Neural cell (in vitro differentiated cells): ENCODE measurements at regions not wholly inside any gene's neighbourhood (a gene's known extent, or its start where the extent isn't known, plus 50 kb on each side); places are given as distances from the start of the nearest gene placed in this dataset.

ENCODE experiments used
- H2AFZ ChIP-seq: fragments of 200-600, 300-800 bp; sonication (generic), shearing (Covaris generic); 2 replicates; pipeline ENCODE4 v1.6.0; 2014; ENCODE audit warnings: low read depth, mild to moderate bottlenecking, antibody characterized with exemption, low read length, moderate library complexity
- H3F3A ChIP-seq: fragments of 200-600 bp; shearing (Covaris generic); 2 replicates; pipeline ENCODE4 v1.6.1; 2016; ENCODE audit warnings: mild to moderate bottlenecking, moderate library complexity, mixed read lengths, antibody characterized with exemption, low read length; ENCODE audit not compliant: insufficient read depth, poor library complexity, severe bottlenecking
- H3K27ac ChIP-seq: fragments of 200-600, 300-800 bp; sonication (generic), shearing (Covaris generic); 2 replicates; pipeline ENCODE4 v1.5.1; 2014; ENCODE audit warnings: mild to moderate bottlenecking, low read length, moderate library complexity
- H3K27me3 ChIP-seq: fragments of 300-800, 200-600 bp; sonication (generic), shearing (Covaris generic); 2 replicates; pipeline ENCODE4 v1.6.0; 2014; ENCODE audit warnings: mild to moderate bottlenecking, low read depth, low read length, moderate library complexity; ENCODE audit not compliant: insufficient read depth
- H3K36me3 ChIP-seq: fragments of 300-800, 200-600 bp; sonication (generic), shearing (Covaris generic); 2 replicates; pipeline ENCODE4 v1.5.1; 2014; ENCODE audit warnings: mild to moderate bottlenecking, antibody characterized with exemption, low read length, moderate library complexity; ENCODE audit not compliant: insufficient read depth
- H3K4me2 ChIP-seq: fragments of 300-800, 200-600 bp; sonication (generic), shearing (Covaris generic); 2 replicates; pipeline ENCODE4 v1.6.0; 2014; ENCODE audit warnings: mild to moderate bottlenecking, low read length
- H3K4me3 ChIP-seq: fragments of 300-800, 200-600 bp; sonication (generic), shearing (Covaris generic); 2 replicates; pipeline ENCODE4 v1.5.1; 2014; ENCODE audit warnings: mild to moderate bottlenecking, low read length, moderate library complexity
- H3K79me2 ChIP-seq: fragments of 200-600 bp; shearing (Covaris generic); replicated peaks from 2 replicates; pipeline ENCODE4 v1.6.0; 2014; ENCODE audit warnings: mild to moderate bottlenecking, low read length, moderate library complexity; ENCODE audit not compliant: insufficient read depth
- H3K9ac ChIP-seq: fragments of 300-800, 200-600 bp; sonication (generic), shearing (Covaris generic); 2 replicates; pipeline ENCODE4 v1.6.1; 2016; ENCODE audit warnings: mild to moderate bottlenecking, low read length, mixed read lengths
- H3K9me2 ChIP-seq: fragments of 200-600 bp; shearing (Covaris generic); 2 replicates; pipeline ENCODE4 v1.6.1; 2016; ENCODE audit warnings: mild to moderate bottlenecking, low read length, mixed read lengths; ENCODE audit not compliant: insufficient read depth
- H3K9me3 ChIP-seq: fragments of 200-600, 300-800 bp; sonication (generic), shearing (Covaris generic); 2 replicates; pipeline ENCODE4 v1.6.1; 2016; ENCODE audit warnings: mild to moderate bottlenecking, mixed run types, low read length, moderate library complexity, mixed read lengths
- H4K20me1 ChIP-seq: fragments of 200-600 bp; shearing (Covaris generic); 2 replicates; pipeline ENCODE4 v1.6.1; 2016; ENCODE audit warnings: mild to moderate bottlenecking, mixed run types; ENCODE audit not compliant: insufficient read depth
- CTCF ChIP-seq: fragments of 450-650 bp; IDR thresholded peaks from 2 replicates; pipeline ENCODE4 v1.5.1; 2014; ENCODE audit warnings: antibody characterized with exemption, mild to moderate bottlenecking, moderate library complexity; ENCODE audit not compliant: poor library complexity, severe bottlenecking
- EP300 ChIP-seq: fragments of 450-650 bp; conservative IDR thresholded peaks from 2 replicates; pipeline ENCODE4 v1.6.1; 2014; ENCODE audit warnings: antibody characterized with exemption, mild to moderate bottlenecking, moderate library complexity; ENCODE audit not compliant: poor library complexity, severe bottlenecking
- EZH2 ChIP-seq: fragments of 200-600, 300-800 bp; shearing (Covaris generic), sonication (generic); IDR thresholded peaks from 2 replicates; pipeline ENCODE4 v1.6.1; 2014; ENCODE audit warnings: antibody characterized with exemption, low read length, borderline replicate concordance, mild to moderate bottlenecking; ENCODE audit not compliant: insufficient read depth, poor library complexity, severe bottlenecking
- MXI1 ChIP-seq: fragments of 450-650 bp; conservative IDR thresholded peaks from 2 replicates; pipeline ENCODE4 v1.6.1; 2014; ENCODE audit warnings: antibody characterized with exemption, mild to moderate bottlenecking; ENCODE audit not compliant: poor library complexity, severe bottlenecking
- POLR2AphosphoS5 ChIP-seq: IDR thresholded peaks from 2 replicates; pipeline ENCODE4 v1.6.1; 2012
- RAD21 ChIP-seq: fragments of 450-650 bp; conservative IDR thresholded peaks from 2 replicates; pipeline ENCODE4 v1.6.1; 2014; ENCODE audit warnings: antibody characterized with exemption, mild to moderate bottlenecking, moderate library complexity
- REST ChIP-seq: IDR thresholded peaks from 2 replicates; pipeline ENCODE4 v1.6.1; 2012; ENCODE audit warnings: borderline replicate concordance
- SMC3 ChIP-seq: fragments of 450-650 bp; conservative IDR thresholded peaks from 2 replicates; pipeline ENCODE4 v1.6.1; 2014; ENCODE audit warnings: antibody characterized with exemption, mild to moderate bottlenecking, moderate library complexity; ENCODE audit not compliant: poor library complexity
- TAF1 ChIP-seq: IDR thresholded peaks from 2 replicates; pipeline ENCODE4 v1.6.1; 2012; ENCODE audit warnings: low read depth

DNA sequence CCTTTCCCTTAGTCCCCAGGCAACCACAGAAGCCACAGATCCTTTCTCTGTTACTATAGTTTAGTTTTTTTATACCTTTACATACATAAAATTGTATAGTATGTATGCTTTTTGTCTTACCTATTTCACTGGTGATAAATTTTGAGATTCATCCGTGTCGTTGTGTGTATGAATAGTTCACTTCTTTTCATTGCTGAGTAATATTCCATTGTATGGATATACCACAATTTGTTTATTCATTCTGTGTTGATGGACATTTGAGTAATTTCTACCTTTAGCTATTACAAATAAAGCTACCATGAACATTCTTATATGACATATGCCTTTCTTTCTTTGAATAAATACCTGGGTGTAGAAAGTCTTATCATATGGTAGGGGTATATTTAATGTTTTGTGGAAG, 102.8 kb upstream of the CERS6 start:
- no peaks in the 10 kb centered on the region for H3K36me3 ChIP-seq
- H3K9me3 ChIP-seq: no peaks in the 10 kb centered on the region
- H3K79me2 ChIP-seq: no peaks in the 10 kb centered on the region
- H3K4me3 ChIP-seq: no peak overlapping the region
- no peak overlapping the region for H2AFZ ChIP-seq
- H3K9me2 ChIP-seq: no peaks in the 10 kb centered on the region
- no peaks in the 10 kb centered on the region for H3F3A ChIP-seq
- H3K9ac ChIP-seq: no peak overlapping the region
- TF ChIP-seq CTCF: no peak
- TF ChIP-seq EZH2: no peak
- no peak for TF ChIP-seq REST
- no peak for TF ChIP-seq EP300
- TF ChIP-seq RAD21: no peak
- TF ChIP-seq MXI1: no peak
- TF ChIP-seq SMC3: no peak
- TF ChIP-seq TAF1: no peak
- no peak for TF ChIP-seq POLR2AphosphoS5
- H3K27me3 ChIP-seq: no peaks in the 10 kb centered on the region
- no peak overlapping the region for H3K4me2 ChIP-seq
- H3K27ac ChIP-seq: no peak overlapping the region
- no peaks in the 10 kb centered on the region for H4K20me1 ChIP-seq

- no peaks in the 10 kb centered on the region for H3F3A ChIP-seq
- no peak overlapping the region for H3K9ac ChIP-seq
- H3K27me3 ChIP-seq: no peaks in the 10 kb centered on the region
- H3K4me3 ChIP-seq: no peak overlapping the region
- H2AFZ ChIP-seq: no peak overlapping the region
- H3K79me2 ChIP-seq: no peaks in the 10 kb centered on the region
- no peak overlapping the region for H3K27ac ChIP-seq
- H3K9me3 ChIP-seq: no peaks in the 10 kb centered on the region
- no peaks in the 10 kb centered on the region for H3K9me2 ChIP-seq
- TF ChIP-seq TAF1 (no peak), MXI1 (no peak), EP300 (no peak), REST (no peak), RAD21 (no peak), POLR2AphosphoS5 (no peak), SMC3 (no peak), EZH2 (no peak), CTCF (no peak)
- no peaks in the 10 kb centered on the region for H4K20me1 ChIP-seq
- H3K36me3 ChIP-seq: no peaks in the 10 kb centered on the region
- H3K4me2 ChIP-seq: no peak overlapping the region
Measured at GRCh38 chr2:168354499-168354898, 101.6 kb upstream of the CERS6 start.
